MM.1S (cell line): ENCODE measurements at regions not wholly inside any gene's neighbourhood (a gene's known extent, or its start where the extent isn't known, plus 50 kb on each side); places are given as distances from the start of the nearest gene placed in this dataset.

ENCODE experiments used
- CTCF ChIP-seq: fragments of 300-600 bp; sonication (generic); IDR thresholded peaks from 2 replicates; pipeline ENCODE4 v1.5.1; 2016; ENCODE audit warnings: antibody characterized with exemption, low read length, mixed read lengths
- EZH2 ChIP-seq: fragments of 300-600 bp; sonication (generic); optimal IDR thresholded peaks from 2 replicates; pipeline ENCODE3; 2017; ENCODE audit warnings: low read depth, mild to moderate bottlenecking, antibody characterized with exemption, low read length, mixed read lengths
- EZH2phosphoT487 ChIP-seq: fragments of 300-600 bp; sonication (generic); IDR thresholded peaks from 2 replicates; pipeline ENCODE4 v1.6.1; 2018; ENCODE audit warnings: antibody characterized with exemption, low read length

DNA sequence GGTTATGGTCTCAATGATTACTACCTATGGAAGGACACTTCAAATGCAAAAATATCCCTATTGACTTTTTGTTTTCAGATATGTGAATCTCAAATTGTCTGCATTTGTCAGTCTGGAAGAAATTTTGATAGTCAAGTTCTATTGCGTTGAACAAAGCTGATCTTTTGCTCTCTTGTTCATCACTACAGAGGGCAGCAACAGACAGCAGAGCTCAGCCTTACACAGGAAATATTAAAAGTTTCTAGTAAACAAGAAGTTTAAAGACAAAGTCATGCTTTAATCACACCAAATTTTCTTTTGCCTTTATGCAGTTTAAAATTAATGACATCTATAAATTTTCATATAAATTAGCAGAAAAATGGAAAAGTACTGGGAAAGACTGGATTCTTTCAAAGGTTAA, 617.5 kb downstream of the NR4A2 start:
- TF ChIP-seq CTCF (no peak), EZH2 (no peak), EZH2phosphoT487 (no peak)
